Amniotic epithelial cell (primary cell): ENCODE measurements at regions not wholly inside any gene's neighbourhood (a gene's known extent, or its start where the extent isn't known, plus 50 kb on each side); places are given as distances from the start of the nearest gene placed in this dataset.
"Not testable (repeated sequence)": the region's sequence is repeated elsewhere in the genome, so short reads cannot be mapped to it uniquely, and the experiment has no call there.

ENCODE experiments used
- DNase-seq: peaks from one replicate; pipeline ENCODE4 v3.0.0-alpha.2; 2010; ENCODE audit warnings: low read depth

GRCh38 chr5:38148021-38148625 lies 110.2 kb upstream of the EGFLAM start:
- DNase-seq: no peak

DNA sequence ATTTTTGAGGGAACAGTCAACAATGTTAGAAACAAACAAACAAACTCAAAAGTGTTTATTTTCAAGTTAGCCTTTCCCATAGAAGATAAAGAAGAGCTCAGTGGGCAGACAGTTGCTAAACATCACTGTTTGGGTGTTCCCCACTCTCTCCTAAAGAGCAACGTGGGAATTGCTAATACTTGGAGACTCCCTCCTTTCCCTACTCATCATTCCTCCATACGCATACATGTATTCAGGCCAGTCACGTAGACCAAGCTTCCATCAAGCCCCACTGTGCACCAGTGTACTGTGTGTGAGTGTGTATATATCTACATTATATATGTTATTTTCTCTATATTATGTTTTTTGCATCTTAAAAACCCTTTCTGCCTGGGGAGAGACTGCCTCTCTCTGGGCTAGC lies 115.0 kb upstream of the EGFLAM start:
- no peak for DNase-seq

GRCh38 chr5:38141665-38142064 lies 116.7 kb upstream of the EGFLAM start:
- DNase-seq: no peak

- DNase-seq: no peak
Measured at GRCh38 chr5:38138574-38138973, 119.8 kb upstream of the EGFLAM start.

GRCh38 chr5:38135486-38136039 lies 122.8 kb upstream of the EGFLAM start:
- DNase-seq: no peak

- no peak for DNase-seq
Measured at GRCh38 chr5:38134810-38135209, 123.5 kb upstream of the EGFLAM start.

- not testable (repeated sequence) for DNase-seq
Measured at GRCh38 chr5:38134294-38134693, 124.1 kb upstream of the EGFLAM start.

DNA sequence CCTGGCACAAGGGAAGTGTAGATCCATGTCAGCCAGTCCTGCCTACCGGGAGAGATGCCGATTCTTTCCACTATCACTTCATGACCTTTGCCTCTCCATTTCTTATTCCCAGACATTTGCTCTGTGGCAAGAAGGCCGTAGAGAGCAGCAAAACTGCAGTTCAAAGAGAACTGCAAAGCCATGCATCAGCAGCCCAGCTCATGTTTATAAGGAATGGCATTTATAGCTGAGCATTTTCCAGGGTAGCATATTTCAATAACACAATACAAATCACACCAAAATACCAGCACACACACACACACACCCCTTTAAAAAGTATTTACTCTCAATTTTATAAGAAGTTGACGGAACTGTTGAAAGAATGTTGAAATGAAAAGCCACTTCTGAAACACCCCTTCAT lies 126.7 kb upstream of the EGFLAM start:
- DNase-seq: no peak

- no peak for DNase-seq
Measured at GRCh38 chr5:38124321-38124720, 134.0 kb upstream of the EGFLAM start.

DNA sequence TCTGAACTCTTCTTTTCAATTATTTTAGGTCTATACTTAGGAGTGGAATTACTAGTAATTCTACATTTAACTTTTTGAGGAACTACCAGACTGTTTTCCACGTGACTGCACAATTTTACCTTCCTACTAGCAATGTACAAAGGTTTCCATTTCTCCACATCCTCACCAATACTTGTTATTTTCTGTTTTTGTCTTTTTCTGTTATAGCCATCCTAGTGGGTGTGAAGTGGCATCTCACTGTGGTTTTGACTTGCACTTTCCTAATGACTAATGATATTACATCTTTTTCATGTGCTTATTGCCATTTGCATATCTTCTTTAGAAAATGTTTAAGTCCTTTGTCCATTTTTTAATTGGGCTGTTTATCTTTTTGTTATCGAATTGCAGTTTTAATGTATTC lies 136.9 kb upstream of the EGFLAM start:
- DNase-seq: no peak

DNA sequence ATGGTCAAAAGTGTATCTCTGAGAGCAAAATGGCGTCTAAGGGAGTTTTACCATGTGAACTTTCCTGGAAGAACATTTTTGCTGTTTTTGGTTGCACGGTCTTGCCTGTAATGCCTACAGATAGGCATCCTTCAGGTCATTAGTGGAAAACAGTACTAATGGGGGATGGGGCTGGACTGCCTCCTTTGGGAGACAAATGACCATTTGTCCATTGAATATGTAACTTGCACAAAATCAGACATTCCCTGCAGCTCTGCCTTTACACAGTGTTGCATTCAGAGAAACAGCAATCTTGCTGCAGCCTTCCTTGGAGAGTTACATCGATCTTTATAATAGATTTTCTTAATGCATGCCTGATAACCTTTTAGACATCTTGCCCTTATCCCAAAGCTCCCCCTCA lies 138.5 kb upstream of the EGFLAM start:
- no peak for DNase-seq

GRCh38 chr5:38117784-38118479 lies 140.4 kb upstream of the EGFLAM start:
- DNase-seq: no peak

- DNase-seq: no peak
Measured at GRCh38 chr5:38115318-38115827, 143.0 kb upstream of the EGFLAM start.

GRCh38 chr5:38113880-38114279 lies 144.5 kb upstream of the EGFLAM start:
- DNase-seq: no peak

- DNase-seq: no peak
Measured at GRCh38 chr5:38113456-38113855, 144.9 kb upstream of the EGFLAM start.

GRCh38 chr5:38112938-38113337 lies 145.4 kb upstream of the EGFLAM start:
- no peak for DNase-seq

DNA sequence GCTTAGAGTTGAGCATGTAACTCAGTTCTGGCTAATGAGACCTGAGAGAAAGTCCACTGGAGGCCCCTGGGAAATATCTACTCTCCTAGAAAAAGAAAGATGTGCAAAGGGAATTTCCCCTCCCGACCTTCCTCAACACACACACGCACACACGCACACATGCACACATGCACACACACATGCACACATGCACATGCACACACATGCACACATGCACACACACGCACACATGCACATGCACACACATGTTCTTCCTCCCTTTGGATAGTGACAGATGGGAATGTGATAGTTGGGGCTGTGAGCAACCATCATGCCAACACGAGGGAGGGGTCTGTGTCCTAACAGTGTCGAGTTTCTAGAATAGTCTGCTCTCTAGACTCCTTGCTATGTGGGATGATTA lies 148.2 kb upstream of the EGFLAM start:
- DNase-seq: no peak

- DNase-seq: no peak
Measured at GRCh38 chr5:38107096-38107495, 151.3 kb upstream of the EGFLAM start.

DNA sequence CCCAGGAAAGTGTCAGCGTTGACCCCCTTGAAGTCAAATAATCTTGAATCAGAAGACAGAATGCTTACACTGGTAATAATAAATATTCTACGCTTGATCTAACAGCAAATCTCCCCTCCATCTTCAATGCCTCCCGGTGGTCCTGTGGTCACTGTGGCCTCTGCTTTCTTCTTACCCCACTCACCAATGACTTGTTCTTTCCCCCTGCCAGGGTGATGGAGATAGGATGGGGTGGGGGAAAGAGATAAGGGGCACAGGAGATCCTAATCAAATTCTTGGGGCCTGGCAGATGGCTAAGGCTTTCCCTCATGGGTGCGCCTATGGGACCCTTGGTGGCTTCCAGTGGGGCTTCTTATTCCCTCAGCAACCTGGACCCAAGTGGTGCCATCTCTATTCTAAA lies 152.6 kb upstream of the EGFLAM start:
- no peak for DNase-seq

- DNase-seq: no peak
Measured at GRCh38 chr5:38105231-38105570, 153.2 kb upstream of the EGFLAM start.

- peak; percentile 49 for DNase-seq
Measured at GRCh38 chr5:38104497-38105230, 153.7 kb upstream of the EGFLAM start.

DNA sequence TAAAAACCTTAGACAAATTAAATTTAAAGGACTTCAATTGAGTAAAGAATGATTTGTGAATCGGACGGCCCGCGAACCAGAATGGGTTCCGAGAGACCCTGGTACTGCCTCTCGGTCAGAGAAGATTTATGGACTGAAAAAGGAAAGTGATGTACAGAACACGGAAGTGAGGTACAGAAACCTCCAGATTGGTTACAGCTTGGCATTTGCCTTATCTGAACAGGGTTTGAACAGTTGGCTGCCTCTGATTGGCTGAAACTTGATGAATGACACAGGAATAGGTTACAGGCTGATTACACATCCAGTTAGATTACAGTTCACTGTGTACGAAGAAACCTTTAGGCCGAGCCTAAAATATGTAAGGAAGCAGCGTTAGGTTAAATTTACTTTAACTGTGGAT lies 156.5 kb upstream of the EGFLAM start:
- no peak for DNase-seq
